GM19240 (cell line): ENCODE measurements at regions not wholly inside any gene's neighbourhood (a gene's known extent, or its start where the extent isn't known, plus 50 kb on each side); places are given as distances from the start of the nearest gene placed in this dataset.

Experiments
- DNase-seq: peaks from one replicate; pipeline ENCODE4 v3.0.0; 2011; ENCODE audit warnings: low spot score; ENCODE audit not compliant: insufficient read length

- DNase-seq, result no peak
Observed at GRCh38 chr14:58812050-58812910, 174.5 kb downstream of the DACT1 start.

GRCh38 chr14:58813745-58814144 is 176.0 kb downstream of the DACT1 start:
- no peak for DNase-seq

- DNase-seq, result no peak
Observed at GRCh38 chr14:58814466-58814865, 176.7 kb downstream of the DACT1 start.

- DNase-seq, result no peak
Observed at GRCh38 chr14:58815161-58815701, 177.5 kb downstream of the DACT1 start.

DNA sequence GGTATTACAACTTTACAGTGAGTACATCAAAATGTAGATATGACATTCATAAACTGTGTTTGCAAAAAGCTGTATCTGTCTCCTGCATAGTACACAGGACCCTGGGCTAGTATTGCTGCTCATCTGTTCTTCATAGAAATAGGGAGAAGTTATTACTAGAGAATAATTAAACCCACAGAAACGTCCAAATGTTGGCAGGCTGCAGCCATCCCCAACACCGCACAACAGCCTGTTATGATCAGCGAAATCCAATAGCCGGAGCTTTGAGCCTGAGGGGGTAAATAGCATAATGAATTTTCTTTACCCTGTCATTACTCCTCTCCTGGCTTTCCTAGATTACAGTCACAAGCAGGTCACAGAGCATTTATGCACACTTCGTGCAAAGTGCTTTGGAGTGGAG is 178.0 kb downstream of the DACT1 start:
- DNase-seq, result no peak

DNA sequence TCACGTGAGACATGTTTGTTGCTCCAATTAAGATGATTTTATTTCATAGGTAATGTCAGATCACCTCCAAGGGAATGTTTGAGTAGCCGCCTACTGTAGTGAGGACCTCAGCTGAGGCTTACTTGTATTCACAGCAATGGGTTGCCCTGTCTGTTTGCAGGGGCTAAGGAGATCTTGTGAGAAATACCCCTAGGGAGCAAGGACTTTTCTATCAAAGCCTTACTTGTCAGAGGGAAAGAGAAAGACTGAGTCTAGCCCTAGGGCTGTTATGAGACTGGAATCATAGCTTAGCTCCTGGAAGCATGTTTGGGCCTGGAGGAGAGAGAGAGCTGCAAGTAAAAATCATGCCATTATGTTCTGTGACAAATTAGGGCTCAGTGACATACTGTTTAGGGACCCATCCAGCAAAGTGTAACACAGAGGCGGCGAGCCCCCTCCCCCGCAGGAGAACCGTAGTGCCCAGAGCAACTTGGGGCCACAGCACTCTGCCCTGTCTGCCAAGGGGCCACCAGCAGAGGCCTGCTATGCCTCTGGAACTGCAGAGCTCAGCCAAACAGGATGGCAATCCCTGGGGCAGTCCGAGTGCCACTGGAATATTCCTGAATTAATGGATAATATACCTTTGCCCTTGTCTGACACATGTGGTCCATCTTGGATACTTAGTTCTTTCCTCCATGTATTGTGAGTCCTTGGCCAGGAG is 178.8 kb downstream of the DACT1 start:
- DNase-seq, result no peak

DNA sequence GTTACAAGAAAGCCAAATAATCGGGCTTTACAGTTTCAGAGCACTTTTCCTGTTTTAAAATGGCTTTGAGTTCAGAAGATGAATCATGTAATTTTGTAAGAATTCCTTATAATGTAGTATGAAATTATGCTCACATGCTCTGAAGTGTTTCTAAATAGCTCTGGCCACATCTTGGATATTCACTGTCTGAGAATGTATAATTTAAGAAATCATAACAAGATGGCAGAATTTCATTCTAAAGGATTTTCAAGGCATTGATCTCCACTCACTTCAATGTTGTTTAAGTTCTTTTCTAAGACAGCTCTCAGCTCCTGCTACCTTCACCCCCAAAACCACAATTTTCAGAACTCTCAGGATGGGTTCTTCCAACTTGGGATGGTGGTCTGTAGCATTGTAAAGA is 180.1 kb downstream of the DACT1 start:
- DNase-seq, result no peak

DNA sequence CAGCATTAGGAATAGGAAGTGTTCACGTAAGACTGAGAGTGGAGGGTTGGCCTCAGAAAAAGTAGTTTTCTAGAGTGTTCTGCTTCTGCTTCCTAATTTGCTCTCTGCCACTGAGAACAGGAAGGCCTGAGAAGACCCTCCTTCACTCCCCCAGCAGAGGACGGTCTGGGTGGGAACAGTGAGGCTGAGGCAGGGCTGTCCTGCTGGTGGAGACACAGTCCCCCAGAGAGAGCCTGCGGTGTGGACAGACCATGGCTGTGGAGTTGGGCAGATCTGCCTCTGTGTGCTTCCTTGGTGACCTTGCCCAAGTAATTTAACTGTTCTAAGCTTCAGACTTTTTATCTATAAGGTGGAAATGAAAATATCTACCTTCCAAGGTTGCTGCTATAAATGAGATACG is 182.3 kb downstream of the DACT1 start:
- no peak for DNase-seq

DNA sequence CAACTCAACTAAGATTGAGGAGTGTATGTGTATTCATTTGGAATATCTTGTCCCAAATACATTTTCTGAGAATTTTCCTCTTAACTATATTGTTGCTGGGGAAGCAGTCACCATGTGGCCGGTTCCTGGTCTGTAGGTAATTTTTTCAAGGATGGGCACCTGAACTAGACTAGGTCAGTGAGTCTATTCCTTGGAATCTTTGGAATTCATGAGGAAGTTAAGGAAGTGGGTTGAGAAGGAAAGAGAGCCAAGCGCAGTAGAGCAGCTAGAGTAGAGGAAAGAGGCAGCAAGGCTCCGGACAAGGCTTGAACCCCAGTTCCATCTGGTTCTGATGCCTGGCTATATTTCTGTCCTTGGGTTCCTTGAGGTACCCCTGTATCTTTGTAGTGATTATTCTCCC is 183.7 kb downstream of the DACT1 start:
- no peak for DNase-seq

DNA sequence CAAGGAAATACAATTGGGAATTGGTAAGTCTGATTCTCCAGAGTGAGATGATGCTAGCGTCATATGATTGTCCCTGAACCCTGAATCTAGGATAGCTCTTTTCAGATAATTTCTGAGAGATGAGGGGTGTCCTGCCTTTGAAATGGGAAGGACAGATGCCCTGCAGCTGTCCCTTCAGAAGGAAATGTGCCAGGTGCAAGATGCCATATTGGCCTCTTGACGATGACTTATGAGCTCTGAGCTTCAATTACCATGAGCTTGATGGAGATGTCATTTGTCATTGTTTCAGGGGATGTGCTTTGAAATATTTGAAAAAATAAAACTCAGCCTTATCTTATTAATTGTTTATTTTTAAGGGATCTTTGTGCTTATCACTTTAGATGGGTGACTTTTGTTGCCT is 185.1 kb downstream of the DACT1 start:
- DNase-seq, result no peak

DNA sequence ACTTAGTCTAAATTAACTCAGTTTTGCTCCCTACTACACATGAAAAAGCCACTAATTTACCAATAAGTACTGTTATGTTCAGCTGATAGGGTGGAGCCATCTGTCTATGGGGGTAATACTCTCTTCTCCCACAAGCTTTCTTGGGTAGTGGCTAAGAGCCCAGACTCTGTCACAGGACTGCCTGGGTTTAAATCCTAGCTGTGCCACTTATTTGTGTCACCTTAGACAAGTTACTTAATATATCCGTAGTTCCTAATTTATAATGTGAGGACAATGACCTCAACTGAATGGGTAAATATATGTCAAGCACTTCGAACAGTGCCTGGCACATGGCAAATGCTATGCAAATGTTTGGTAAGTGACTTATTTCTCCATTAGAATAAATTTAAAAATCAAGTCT is 185.6 kb downstream of the DACT1 start:
- no peak for DNase-seq

DNA sequence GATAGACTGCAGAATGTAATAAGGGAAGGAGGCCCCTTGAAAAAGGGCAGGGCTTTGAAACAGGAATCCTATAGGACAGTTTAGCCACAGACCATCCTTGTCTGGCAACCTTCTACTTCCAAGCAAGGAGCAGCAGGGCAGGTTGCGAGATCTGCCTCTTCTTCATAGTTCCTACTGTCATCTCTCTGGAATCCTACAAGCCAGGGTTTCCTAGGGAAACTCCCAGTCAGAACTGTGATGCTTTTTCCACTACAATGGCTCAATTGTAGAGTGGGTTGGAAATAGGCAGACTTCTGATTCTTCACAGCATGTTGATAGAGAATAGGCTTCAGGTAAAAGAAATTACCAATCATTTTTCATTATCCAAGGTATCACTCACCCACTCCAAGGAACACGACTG is 186.3 kb downstream of the DACT1 start:
- no peak for DNase-seq

DNA sequence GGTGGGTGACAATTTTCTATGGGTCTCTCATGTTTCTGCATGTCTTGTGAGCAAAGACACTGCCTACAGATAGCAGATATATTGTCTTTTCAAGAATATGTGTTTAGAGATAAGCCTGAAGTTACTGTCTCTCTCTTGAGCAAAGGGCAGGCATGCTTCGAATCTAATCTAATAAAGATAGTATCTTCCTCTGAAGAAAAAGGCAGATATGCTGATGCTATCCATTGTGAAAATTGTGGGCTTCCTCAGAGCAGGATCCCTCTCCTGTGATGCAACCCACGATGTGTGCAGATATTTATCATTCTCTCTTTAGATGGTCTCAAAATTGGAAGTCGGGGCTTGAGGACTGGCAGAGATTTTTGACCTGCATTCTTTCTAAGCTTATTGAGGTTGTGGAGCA is 187.0 kb downstream of the DACT1 start:
- DNase-seq, result no peak

GRCh38 chr14:58825606-58826005 is 187.8 kb downstream of the DACT1 start:
- no peak for DNase-seq

- DNase-seq, result no peak
Observed at GRCh38 chr14:58826845-58827686, 189.3 kb downstream of the DACT1 start.

DNA sequence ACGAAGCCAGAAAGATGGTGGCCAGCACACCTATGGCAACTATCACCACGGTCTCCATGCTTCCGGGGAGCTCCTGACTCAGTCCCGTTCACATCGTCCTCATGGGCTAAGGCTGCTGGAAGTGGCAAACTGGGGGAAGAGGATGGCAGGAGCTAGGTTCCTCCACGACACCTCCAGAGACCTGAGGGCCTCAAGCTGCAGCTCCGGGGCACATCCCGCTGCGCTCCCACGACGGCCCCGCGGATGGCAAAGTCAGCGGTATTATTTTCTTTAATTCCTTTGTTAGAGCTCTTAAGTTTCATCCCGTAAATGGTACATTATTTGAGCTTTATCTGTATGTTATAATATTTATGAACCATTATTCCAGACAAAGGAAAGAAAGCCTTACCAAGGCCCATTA is 190.5 kb downstream of the DACT1 start:
- DNase-seq, result no peak

DNA sequence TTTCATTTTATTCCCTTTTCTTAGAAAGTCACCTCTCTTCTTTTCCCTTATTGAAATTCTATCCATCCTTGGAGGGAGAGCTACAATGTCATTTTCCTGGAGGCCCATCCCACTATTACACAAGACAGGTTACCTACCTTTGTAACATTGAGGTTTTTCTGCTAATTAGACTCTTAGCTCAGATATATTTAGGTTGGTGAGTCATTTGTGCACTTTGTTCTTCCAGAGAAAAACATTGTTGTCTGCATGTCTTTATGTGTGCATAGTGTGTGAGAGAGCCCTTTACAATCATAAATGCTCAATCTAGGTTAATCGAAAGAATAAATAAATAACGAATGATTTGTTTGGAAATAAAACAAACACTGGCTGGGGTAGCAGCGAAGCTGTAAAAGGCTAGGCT is 191.8 kb downstream of the DACT1 start:
- DNase-seq, result no peak

GRCh38 chr14:58830121-58830520 is 192.4 kb downstream of the DACT1 start:
- DNase-seq, result no peak

DNA sequence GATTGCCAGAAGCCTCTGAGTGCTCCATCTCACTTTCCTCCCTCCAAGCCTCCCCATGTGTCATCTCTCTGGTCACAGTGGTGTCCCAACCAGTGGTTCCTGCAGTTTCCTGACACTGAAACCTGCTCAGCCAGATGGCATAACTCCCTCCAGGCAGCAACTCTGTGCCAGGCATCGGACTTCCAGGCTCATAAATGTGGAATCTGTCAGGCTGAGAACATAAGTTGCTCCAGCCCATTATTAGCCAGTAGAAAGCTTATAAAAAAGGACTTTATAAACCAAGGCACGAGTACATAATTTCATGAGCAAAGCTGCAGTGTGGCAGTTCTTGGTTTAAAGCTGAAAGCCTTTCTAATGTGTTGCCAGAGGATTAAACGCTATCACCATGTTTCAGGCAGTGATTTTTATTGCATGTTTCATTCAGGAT is 194.3 kb downstream of the DACT1 start:
- DNase-seq, result no peak

DNA sequence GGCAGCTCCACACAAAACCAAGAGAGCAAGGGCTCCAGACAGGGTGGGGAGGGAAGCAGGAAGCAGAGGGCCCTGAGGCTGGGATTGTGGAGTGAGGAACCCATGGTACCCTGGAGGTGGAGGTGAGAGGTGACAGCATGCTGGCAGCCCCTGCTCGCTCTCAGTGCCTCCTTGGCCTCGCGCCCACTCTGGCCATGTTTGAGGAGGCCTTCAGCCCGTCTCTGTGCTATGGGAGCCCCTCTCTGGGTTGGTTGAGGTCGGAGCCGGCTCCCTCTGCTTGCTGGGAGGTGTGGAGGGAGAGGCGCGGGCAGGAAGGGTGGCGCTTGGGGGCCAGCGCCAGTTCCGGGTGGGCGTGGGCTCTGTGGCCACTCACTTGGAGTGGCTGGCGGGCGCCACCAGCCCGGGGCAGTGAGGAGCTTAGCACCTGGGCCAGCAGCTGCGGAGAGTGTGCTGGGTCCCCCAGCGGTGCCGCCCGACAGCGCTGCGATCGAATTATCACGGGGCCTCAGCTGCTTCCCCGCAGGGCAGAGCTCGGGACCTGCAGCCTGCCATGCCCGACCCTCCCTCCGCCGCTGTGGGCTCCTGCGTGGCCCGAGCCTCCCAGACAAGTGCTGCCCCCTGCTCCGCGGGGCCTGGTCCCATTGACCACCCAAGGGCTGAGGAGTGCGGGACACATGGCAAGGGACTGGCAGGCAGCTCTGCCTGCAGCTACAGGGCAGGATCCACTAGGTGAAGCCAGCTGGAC is 196.0 kb downstream of the DACT1 start:
- DNase-seq, result no peak
